ENCODE measurements at regions not wholly inside any gene's neighbourhood (a gene's known extent, or its start where the extent isn't known, plus 50 kb on each side); places are given as distances from the start of the nearest gene placed in this dataset.

- CTCF ChIA-PET, result no interaction called here
Observed at GRCh38 chr5:97541864-97542263, 358.8 kb upstream of the RIOK2 start.

GRCh38 chr5:97542469-97542868, 359.4 kb upstream of the RIOK2 start:
- no peaks in the 10 kb centered on the region for H3K36me3 ChIP-seq (ENCODE audit: control insufficient read depth in 2 of 2, insufficient read depth in 1 of 2, low read length in 2 of 2)
- H3K27ac ChIP-seq (ENCODE audit: extremely low read depth, low read depth, low read length), result no peak overlapping the region
- no peaks in the 10 kb centered on the region for H3K4me1 ChIP-seq (ENCODE audit: control insufficient read depth, insufficient read depth, low read length)
- CTCF ChIA-PET, result interaction anchor here (0.6 kb wide), 1 partner anchor 976 kb away, joined by 4 read pairs; no protein-coding TSS in a partner anchor
- no peak overlapping the region for H3K4me3 ChIP-seq (ENCODE audit: low read depth, low read length)
- H3K9me3 ChIP-seq (ENCODE audit: control insufficient read depth, insufficient read depth, low read depth, low read length), result no peaks in the 10 kb centered on the region
- TF ChIP-seq ZNF423 (tag by site-specific recombination; IDR thresholded peaks at IDR 0.05) (no peak), ZNF391 (tag by site-specific recombination; IDR thresholded peaks at IDR 0.05; ENCODE audit: borderline replicate concordance, low read depth) (no peak), PBX3 (CRISPR knock-in tag; IDR thresholded peaks at IDR 0.05) (no peak), ZNF280D (tag by site-specific recombination; IDR thresholded peaks at IDR 0.05) (no peak)
- POLR2A ChIA-PET, result no interaction called here

More at GRCh38 chr5:97541864-97542263, 358.8 kb upstream of the RIOK2 start:
- Histone ChIP-seq H3K4me3 (ENCODE audit: low read depth, low read length) (no peak overlapping the region), H3K27ac (ENCODE audit: extremely low read depth, low read depth, low read length) (no peak overlapping the region), H3K36me3 (ENCODE audit: control insufficient read depth in 2 of 2, insufficient read depth in 1 of 2, low read length in 2 of 2) (no peaks in the 10 kb centered on the region), H3K4me1 (ENCODE audit: control insufficient read depth, insufficient read depth, low read length) (no peaks in the 10 kb centered on the region), H3K9me3 (ENCODE audit: control insufficient read depth, insufficient read depth, low read depth, low read length) (no peaks in the 10 kb centered on the region)
- POLR2A ChIA-PET, result no interaction called here
- TF ChIP-seq ZNF239 (tag by site-specific recombination; IDR thresholded peaks at IDR 0.05) (no peak), MYNN (tag by site-specific recombination; IDR thresholded peaks at IDR 0.05; ENCODE audit: borderline replicate concordance) (no peak), ZBTB21 (tag by site-specific recombination; IDR thresholded peaks at IDR 0.05) (no peak), ZBTB26 (tag by site-specific recombination; optimal IDR thresholded peaks at IDR 0.05) (no peak), ELK4 (IDR thresholded peaks at IDR 0.05; ENCODE audit: borderline replicate concordance, low read depth, low read length) (no peak)

- Histone ChIP-seq H3K36me3 (ENCODE audit: control insufficient read depth in 2 of 2, insufficient read depth in 1 of 2, low read length in 2 of 2) (no peaks in the 10 kb centered on the region), H3K27ac (ENCODE audit: extremely low read depth, low read depth, low read length) (no peak overlapping the region), H3K9me3 (ENCODE audit: control insufficient read depth, insufficient read depth, low read depth, low read length) (no peaks in the 10 kb centered on the region), H3K4me1 (ENCODE audit: control insufficient read depth, insufficient read depth, low read length) (no peaks in the 10 kb centered on the region), H3K4me3 (ENCODE audit: low read depth, low read length) (no peak overlapping the region)
- ChIA-PET CTCF (interaction anchor here (0.8 kb wide), 1 partner anchor 8 kb away, joined by 6 read pairs; no protein-coding TSS in a partner anchor), POLR2A (no interaction called here)
- TF ChIP-seq ZXDB (tag by site-specific recombination; IDR thresholded peaks at IDR 0.05) (no peak), ZNF791 (tag by site-specific recombination; IDR thresholded peaks at IDR 0.05) (no peak), ZBTB7A (tag by site-specific recombination; IDR thresholded peaks at IDR 0.05; ENCODE audit: low read depth) (no peak), ZNF169 (tag by site-specific recombination; IDR thresholded peaks at IDR 0.05) (no peak), CTCF (tag by site-specific recombination; IDR thresholded peaks at IDR 0.05) (no peak), ZFP37 (tag by site-specific recombination; IDR thresholded peaks at IDR 0.05) (no peak)
Observed at GRCh38 chr5:97543166-97543565, 360.1 kb upstream of the RIOK2 start.
